ENCODE measurements at regions not wholly inside any gene's neighbourhood (a gene's known extent, or its start where the extent isn't known, plus 50 kb on each side); places are given as distances from the start of the nearest gene placed in this dataset.

GRCh38 chr1:94597701-94598100 lies 56.1 kb upstream of the F3 start:
- no peak for TF ChIP-seq SIN3A (IDR thresholded peaks at IDR 0.05; ENCODE audit: borderline replicate concordance, insufficient read depth, low read length)

- no peak for TF ChIP-seq SIN3A (IDR thresholded peaks at IDR 0.05; ENCODE audit: borderline replicate concordance, insufficient read depth, low read length)
- no peak for TF ChIP-seq REST (IDR thresholded peaks at IDR 0.05; ENCODE audit: insufficient read depth in 1 of 2, low read depth in 2 of 2, low read length in 2 of 2)
- no peak for TF ChIP-seq FOXP2 (optimal IDR thresholded peaks at IDR 0.05; ENCODE audit: borderline replicate concordance, extremely low read depth, extremely low read length, insufficient read depth)
- no peak for TF ChIP-seq TAF1 (IDR thresholded peaks at IDR 0.05; ENCODE audit: borderline replicate concordance, insufficient read depth, low read length)
- no peak for TF ChIP-seq POLR2AphosphoS5 (IDR thresholded peaks at IDR 0.05; ENCODE audit: low read depth, low read length)
These were observed 54.7 kb upstream of the F3 start for GRCh38 chr1:94596260-94596659.

- no peak for TF ChIP-seq SIN3A (IDR thresholded peaks at IDR 0.05; ENCODE audit: borderline replicate concordance, insufficient read depth, low read length)
- no peak for TF ChIP-seq REST (IDR thresholded peaks at IDR 0.05; ENCODE audit: insufficient read depth in 1 of 2, low read depth in 2 of 2, low read length in 2 of 2)
- TF ChIP-seq TAF1 (IDR thresholded peaks at IDR 0.05; ENCODE audit: borderline replicate concordance, insufficient read depth, low read length) = no peak
- no peak for TF ChIP-seq POLR2AphosphoS5 (IDR thresholded peaks at IDR 0.05; ENCODE audit: low read depth, low read length)
- no peak for TF ChIP-seq FOXP2 (optimal IDR thresholded peaks at IDR 0.05; ENCODE audit: borderline replicate concordance, extremely low read depth, extremely low read length, insufficient read depth)
These were observed 54.1 kb upstream of the F3 start for GRCh38 chr1:94595658-94596057.

- TF ChIP-seq TAF1 (IDR thresholded peaks at IDR 0.05; ENCODE audit: borderline replicate concordance, insufficient read depth, low read length) = no peak
- TF ChIP-seq SIN3A (IDR thresholded peaks at IDR 0.05; ENCODE audit: borderline replicate concordance, insufficient read depth, low read length) = no peak
- TF ChIP-seq POLR2AphosphoS5 (IDR thresholded peaks at IDR 0.05; ENCODE audit: low read depth, low read length) = no peak
- no peak for TF ChIP-seq REST (IDR thresholded peaks at IDR 0.05; ENCODE audit: insufficient read depth in 1 of 2, low read depth in 2 of 2, low read length in 2 of 2)
- no peak for TF ChIP-seq FOXP2 (optimal IDR thresholded peaks at IDR 0.05; ENCODE audit: borderline replicate concordance, extremely low read depth, extremely low read length, insufficient read depth)
These were observed 52.1 kb upstream of the F3 start for GRCh38 chr1:94593611-94594010.

- TF ChIP-seq REST (IDR thresholded peaks at IDR 0.05; ENCODE audit: insufficient read depth in 1 of 2, low read depth in 2 of 2, low read length in 2 of 2) = no peak
- no peak for TF ChIP-seq POLR2AphosphoS5 (IDR thresholded peaks at IDR 0.05; ENCODE audit: low read depth, low read length)
- TF ChIP-seq FOXP2 (optimal IDR thresholded peaks at IDR 0.05; ENCODE audit: borderline replicate concordance, extremely low read depth, extremely low read length, insufficient read depth) = no peak
- TF ChIP-seq TAF1 (IDR thresholded peaks at IDR 0.05; ENCODE audit: borderline replicate concordance, insufficient read depth, low read length) = no peak
- no peak for TF ChIP-seq SIN3A (IDR thresholded peaks at IDR 0.05; ENCODE audit: borderline replicate concordance, insufficient read depth, low read length)
These were observed 51.0 kb upstream of the F3 start for GRCh38 chr1:94592571-94592920.
